ENCODE measurements at regions not wholly inside any gene's neighbourhood (a gene's known extent, or its start where the extent isn't known, plus 50 kb on each side); places are given as distances from the start of the nearest gene placed in this dataset.

DNA sequence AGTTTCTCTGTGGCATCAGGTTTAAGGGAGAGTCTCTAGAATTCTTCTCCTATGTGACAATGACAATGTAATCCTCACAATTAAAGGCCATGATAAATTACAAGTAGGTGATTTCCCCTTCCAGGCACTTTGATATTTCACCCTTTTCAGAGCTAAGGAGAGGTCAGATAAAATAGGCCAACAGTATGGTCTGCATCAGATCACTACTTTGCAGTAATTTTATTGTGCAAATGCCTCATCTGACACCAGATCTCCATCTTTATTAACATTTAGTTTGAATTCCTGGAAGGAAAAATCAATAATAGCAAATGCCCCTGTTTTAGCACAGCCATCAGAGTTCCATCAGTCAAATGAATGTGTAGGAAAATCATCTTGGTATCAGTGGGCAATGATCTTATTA lies 72.8 kb upstream of the RAB27B start:
- TF ChIP-seq, protein P1, sequence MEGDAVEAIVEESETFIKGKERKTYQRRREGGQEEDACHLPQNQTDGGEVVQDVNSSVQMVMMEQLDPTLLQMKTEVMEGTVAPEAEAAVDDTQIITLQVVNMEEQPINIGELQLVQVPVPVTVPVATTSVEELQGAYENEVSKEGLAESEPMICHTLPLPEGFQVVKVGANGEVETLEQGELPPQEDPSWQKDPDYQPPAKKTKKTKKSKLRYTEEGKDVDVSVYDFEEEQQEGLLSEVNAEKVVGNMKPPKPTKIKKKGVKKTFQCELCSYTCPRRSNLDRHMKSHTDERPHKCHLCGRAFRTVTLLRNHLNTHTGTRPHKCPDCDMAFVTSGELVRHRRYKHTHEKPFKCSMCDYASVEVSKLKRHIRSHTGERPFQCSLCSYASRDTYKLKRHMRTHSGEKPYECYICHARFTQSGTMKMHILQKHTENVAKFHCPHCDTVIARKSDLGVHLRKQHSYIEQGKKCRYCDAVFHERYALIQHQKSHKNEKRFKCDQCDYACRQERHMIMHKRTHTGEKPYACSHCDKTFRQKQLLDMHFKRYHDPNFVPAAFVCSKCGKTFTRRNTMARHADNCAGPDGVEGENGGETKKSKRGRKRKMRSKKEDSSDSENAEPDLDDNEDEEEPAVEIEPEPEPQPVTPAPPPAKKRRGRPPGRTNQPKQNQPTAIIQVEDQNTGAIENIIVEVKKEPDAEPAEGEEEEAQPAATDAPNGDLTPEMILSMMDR (IDR thresholded peaks at IDR 0.05): no peak

DNA sequence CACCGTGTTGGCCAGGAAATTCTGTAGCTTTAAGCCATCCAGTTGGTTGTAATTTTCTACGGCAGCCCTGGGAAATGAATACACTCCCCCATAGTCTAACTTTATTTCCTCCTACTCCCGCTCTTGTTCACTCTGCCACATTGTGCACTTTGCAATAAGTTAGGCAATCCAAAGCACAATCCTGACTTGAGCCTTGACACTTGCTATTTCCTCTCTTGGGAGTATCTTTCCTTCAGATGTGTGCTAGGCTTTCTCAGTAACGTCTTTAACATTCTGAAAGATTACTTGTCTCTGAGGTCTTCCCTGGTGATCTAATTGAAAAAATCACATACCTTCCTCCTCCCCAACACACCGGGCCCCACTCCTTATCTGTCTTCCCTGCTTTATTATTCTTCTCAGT lies 65.9 kb upstream of the RAB27B start:
- TF ChIP-seq, protein P1 (IDR thresholded peaks at IDR 0.05): no peak

DNA sequence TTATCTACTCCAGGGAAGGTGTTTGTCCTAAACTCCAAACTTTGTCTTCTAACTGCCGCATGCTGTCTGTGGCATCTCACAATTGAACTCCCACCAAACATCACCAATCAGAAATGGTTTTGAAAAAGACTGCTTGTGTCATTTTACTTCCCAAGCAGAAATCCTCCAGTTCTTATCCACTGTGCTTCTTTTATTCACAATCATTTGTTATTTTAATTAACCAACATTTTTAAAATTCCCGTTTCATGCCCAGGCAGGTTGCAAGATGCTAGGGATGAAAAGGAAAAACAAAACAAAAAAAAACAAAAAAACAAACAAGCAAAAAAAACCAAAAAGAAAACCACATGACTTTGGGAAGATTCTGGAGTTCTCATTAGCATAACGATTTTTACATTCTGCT lies 63.5 kb upstream of the RAB27B start:
- TF ChIP-seq, protein P1 (IDR thresholded peaks at IDR 0.05): no peak

DNA sequence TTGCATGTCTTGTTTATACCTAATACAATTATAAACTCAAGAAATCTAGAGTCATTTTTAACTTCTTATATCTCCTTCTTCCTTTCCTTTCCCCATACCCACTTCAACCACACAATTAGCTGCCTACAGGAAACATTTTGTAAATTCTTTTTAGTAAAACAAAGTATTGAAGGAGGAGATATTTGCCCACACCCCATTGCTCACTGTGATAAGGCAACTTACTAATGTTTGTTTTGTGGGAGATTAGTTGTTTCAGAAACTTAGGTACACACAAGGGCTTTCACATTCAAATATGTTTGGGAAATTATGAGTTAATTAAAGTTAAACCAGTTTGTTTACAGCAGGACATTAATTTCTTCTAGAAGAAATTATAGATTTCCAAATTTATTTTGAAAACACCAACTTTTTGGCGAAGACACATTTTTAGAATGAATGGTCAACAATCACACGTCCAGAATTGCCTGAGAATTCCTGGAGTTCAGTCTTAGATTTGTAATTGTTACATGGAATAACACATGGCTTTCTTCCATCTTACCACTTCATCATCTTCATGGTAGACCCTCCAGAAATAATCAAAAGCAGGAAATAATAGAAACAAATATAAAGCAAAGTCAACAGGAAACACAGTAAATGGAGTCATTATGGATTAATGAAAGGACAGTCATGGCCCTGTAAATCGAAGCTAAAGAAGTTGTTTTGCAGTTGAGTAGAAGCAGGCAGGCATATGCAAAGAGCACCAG lies 62.5 kb upstream of the RAB27B start:
- TF ChIP-seq, protein P1 (IDR thresholded peaks at IDR 0.05): no peak

DNA sequence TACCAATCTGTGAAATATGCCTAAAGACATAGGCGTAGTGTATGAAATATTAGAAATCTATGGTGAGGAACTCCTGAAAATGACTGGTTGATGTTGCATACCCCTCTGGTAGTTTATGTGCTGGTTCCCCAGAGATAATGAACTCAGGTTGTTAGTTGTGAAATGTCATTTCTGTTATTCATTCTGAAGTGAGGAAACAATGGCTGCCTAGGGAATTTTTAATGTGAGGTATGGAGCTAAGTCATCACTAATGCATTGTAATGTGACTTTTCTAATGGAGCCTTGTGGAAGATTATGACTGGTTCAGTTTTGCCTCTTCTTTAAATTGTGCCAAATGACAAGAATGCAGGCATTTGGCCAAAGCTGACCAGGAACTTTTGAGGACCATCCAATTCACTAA lies 61.6 kb upstream of the RAB27B start:
- TF ChIP-seq, protein P1 (IDR thresholded peaks at IDR 0.05): no peak

DNA sequence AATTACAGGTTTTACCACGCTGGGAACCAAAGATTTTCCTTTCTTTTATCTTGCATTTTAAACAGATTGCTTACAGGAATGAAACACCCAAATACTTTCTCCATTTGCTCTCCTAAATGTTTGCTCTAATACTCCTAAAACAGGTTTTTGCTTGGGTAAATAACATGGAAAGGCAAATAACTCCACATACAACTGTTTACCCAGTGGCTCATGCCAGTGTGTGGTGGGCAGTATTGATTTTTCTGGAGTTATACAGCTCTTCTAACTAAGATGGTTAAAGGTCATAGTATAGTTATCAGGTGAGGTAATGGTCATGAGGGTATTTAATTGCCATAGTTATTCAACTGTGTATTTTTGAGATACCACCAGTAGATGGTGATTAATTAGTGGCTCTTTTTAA lies 61.2 kb upstream of the RAB27B start:
- TF ChIP-seq, protein P1 (IDR thresholded peaks at IDR 0.05): no peak

DNA sequence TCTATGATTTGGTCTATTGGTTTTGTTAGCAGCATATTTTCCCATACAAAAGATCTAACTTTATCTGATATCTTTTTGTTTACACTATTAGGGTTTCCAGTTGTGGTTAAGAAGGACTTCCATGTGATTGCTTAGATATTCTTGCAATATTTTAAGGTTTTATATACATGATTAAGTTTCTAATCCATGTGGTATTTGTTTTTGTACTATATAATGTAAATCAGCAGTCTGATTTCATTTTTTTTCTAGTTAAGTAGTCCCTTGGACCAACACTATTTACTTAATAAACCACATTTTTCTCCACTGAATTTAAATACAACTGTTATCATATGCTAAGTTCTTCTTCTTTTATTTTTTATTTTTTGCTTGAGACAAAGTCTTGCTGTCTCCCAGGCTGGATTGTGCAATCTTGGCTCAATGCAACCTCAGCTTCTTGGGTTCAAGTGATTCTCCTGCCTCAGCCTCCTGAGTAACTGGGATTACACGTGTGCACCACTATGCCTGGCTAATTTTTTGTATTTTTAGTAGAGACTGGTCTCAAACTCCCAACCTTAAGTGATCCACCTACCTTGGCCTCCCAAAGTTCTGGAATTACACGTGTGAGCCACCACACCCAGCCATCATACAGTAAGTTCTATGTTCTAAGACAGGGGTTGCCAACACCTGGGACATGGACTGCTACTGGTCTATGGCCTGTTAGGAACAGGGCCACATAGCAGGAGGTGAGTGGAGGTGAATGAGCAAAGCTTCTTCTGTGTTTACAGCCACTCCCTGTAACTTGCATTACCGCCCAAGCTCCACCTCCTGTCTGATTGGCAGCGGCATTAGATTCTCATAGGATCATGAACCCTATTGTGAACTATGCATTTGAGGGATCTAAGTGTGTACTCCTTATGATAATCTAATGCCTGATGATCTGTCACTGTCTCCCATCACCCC lies 58.5 kb upstream of the RAB27B start:
- TF ChIP-seq, protein P1 (IDR thresholded peaks at IDR 0.05): no peak
